NB4 (cell line): ENCODE measurements at regions not wholly inside any gene's neighbourhood (a gene's known extent, or its start where the extent isn't known, plus 50 kb on each side); places are given as distances from the start of the nearest gene placed in this dataset.

Experiments
- POLR2A ChIP-seq: IDR thresholded peaks from 2 replicates; pipeline ENCODE4 v1.6.1; 2011; ENCODE audit warnings: mild to moderate bottlenecking; ENCODE audit not compliant: insufficient read length; ENCODE audit errors: extremely low read depth
- TF ChIP-seq, protein P1 (sequence below): IDR thresholded peaks from one replicate; pipeline ENCODE4 v1.5.1; 2012; ENCODE audit warnings: low read depth, low read length

DNA sequence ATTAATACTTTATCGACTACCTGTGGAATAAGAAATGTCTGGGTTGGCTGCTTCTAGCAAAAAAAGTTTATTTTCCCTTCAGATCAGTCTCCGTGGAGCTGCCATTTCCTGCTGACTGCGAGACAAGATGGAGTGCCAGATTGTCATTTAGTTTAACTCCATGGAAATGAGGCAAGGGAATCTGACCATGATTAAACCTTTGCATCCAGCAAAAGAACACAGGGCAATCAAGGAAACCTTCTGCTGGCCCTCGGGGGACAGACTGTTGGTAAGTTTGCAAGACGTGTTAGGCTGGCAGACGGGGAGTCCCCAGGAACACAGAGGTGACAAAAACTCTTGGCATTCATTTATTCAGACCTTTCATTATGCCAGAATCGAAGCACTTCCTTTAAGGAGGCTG is 52.2 kb upstream of the SPACA1 start:
- TF ChIP-seq, protein P1, sequence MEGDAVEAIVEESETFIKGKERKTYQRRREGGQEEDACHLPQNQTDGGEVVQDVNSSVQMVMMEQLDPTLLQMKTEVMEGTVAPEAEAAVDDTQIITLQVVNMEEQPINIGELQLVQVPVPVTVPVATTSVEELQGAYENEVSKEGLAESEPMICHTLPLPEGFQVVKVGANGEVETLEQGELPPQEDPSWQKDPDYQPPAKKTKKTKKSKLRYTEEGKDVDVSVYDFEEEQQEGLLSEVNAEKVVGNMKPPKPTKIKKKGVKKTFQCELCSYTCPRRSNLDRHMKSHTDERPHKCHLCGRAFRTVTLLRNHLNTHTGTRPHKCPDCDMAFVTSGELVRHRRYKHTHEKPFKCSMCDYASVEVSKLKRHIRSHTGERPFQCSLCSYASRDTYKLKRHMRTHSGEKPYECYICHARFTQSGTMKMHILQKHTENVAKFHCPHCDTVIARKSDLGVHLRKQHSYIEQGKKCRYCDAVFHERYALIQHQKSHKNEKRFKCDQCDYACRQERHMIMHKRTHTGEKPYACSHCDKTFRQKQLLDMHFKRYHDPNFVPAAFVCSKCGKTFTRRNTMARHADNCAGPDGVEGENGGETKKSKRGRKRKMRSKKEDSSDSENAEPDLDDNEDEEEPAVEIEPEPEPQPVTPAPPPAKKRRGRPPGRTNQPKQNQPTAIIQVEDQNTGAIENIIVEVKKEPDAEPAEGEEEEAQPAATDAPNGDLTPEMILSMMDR, result no peak
- TF ChIP-seq POLR2A, result no peak
